Type B pancreatic cell (in vitro differentiated cells): ENCODE measurements at regions not wholly inside any gene's neighbourhood (a gene's known extent, or its start where the extent isn't known, plus 50 kb on each side); places are given as distances from the start of the nearest gene placed in this dataset.
A peak's percentile ranks its signal among the peaks of the same experiment; 100 is the strongest.
"Not testable (repeated sequence)": the region's sequence is repeated elsewhere in the genome, so short reads cannot be mapped to it uniquely, and the experiment has no call there.

Experiments used
- DNase-seq: peaks from one replicate; pipeline ENCODE4 v3.0.0; 2021; ENCODE audit warnings: mixed read lengths; ENCODE audit not compliant: unreplicated experiment; ENCODE audit errors: extremely low spot score
- H3K27ac Mint-ChIP-seq: 2 replicates; pipeline ENCODE4 v1.8.0; 2021; ENCODE audit warnings: mild to moderate bottlenecking, mixed read lengths
- H3K27me3 Mint-ChIP-seq: 2 replicates; pipeline ENCODE4 v1.8.0; 2021; ENCODE audit warnings: mixed read lengths
- H3K36me3 Mint-ChIP-seq: 2 replicates; pipeline ENCODE4 v1.8.0; 2021; ENCODE audit warnings: mixed read lengths
- H3K4me1 Mint-ChIP-seq: one replicate; pipeline ENCODE4 v1.8.0; 2021; ENCODE audit warnings: mixed read lengths; ENCODE audit not compliant: unreplicated experiment
- H3K4me3 Mint-ChIP-seq: 2 replicates; pipeline ENCODE4 v1.8.0; 2021; ENCODE audit warnings: mild to moderate bottlenecking, mixed read lengths
- H3K9me3 Mint-ChIP-seq: 2 replicates; pipeline ENCODE4 v1.8.0; 2021; ENCODE audit warnings: mixed read lengths
- TF ChIP-seq, protein P1 (sequence below): fragments of 200-600 bp; sonication (generic); conservative IDR thresholded peaks from 2 replicates; pipeline ENCODE4 v1.5.0; 2021; ENCODE audit warnings: antibody characterized with exemption, mild to moderate bottlenecking

GRCh38 chr1:143720087-143721023, 251.4 kb downstream of the FAM72C start:
- H3K27me3 Mint-ChIP-seq: no peaks in the 10 kb centered on the region
- peak overlapping the region; percentile 97 for H3K27ac Mint-ChIP-seq
- peak overlapping the region; percentile 80 for H3K4me3 Mint-ChIP-seq
- no peak for DNase-seq
- no peaks in the 10 kb centered on the region for H3K9me3 Mint-ChIP-seq
- TF ChIP-seq, protein P1, sequence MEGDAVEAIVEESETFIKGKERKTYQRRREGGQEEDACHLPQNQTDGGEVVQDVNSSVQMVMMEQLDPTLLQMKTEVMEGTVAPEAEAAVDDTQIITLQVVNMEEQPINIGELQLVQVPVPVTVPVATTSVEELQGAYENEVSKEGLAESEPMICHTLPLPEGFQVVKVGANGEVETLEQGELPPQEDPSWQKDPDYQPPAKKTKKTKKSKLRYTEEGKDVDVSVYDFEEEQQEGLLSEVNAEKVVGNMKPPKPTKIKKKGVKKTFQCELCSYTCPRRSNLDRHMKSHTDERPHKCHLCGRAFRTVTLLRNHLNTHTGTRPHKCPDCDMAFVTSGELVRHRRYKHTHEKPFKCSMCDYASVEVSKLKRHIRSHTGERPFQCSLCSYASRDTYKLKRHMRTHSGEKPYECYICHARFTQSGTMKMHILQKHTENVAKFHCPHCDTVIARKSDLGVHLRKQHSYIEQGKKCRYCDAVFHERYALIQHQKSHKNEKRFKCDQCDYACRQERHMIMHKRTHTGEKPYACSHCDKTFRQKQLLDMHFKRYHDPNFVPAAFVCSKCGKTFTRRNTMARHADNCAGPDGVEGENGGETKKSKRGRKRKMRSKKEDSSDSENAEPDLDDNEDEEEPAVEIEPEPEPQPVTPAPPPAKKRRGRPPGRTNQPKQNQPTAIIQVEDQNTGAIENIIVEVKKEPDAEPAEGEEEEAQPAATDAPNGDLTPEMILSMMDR: no peak
- H3K4me1 Mint-ChIP-seq: no peaks in the 10 kb centered on the region
- no peaks in the 10 kb centered on the region for H3K36me3 Mint-ChIP-seq

GRCh38 chr1:143718524-143718923, 253.3 kb downstream of the FAM72C start:
- Mint-ChIP-seq H3K27ac (no peak overlapping the region), H3K9me3 (no peaks in the 10 kb centered on the region)

DNA sequence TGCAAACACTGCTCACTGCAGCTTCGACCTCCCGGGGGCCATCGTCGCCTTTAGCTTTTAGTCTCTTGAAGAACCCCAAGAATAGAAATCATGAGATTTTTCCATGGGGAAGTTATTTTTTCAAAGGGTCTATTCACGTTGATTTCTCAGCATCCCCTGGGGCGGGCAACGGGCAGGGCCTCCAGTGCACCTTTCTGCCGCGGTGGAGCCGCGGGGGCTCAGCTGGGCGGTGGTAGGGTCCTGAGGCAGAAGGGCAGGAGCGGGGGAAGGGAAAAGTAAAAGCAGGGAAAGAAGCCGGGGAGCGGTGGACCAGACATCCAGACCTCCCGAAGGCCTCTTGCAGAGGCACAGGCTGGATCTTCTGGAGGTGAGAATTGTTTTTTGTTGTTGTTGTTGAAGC, 253.8 kb downstream of the FAM72C start:
- Mint-ChIP-seq H3K4me3 (no peak overlapping the region), H3K4me1 (no peaks in the 10 kb centered on the region), H3K36me3 (no peaks in the 10 kb centered on the region), H3K27ac (no peak overlapping the region), H3K9me3 (no peaks in the 10 kb centered on the region), H3K27me3 (no peaks in the 10 kb centered on the region)
- DNase-seq: no peak
- TF ChIP-seq, protein P1: no peak

More at GRCh38 chr1:143718524-143718923, 253.3 kb downstream of the FAM72C start:
- Mint-ChIP-seq H3K4me3 (no peak overlapping the region), H3K4me1 (no peaks in the 10 kb centered on the region), H3K27me3 (no peaks in the 10 kb centered on the region), H3K36me3 (no peaks in the 10 kb centered on the region)
- TF ChIP-seq, protein P1: no peak
- no peak for DNase-seq

DNA sequence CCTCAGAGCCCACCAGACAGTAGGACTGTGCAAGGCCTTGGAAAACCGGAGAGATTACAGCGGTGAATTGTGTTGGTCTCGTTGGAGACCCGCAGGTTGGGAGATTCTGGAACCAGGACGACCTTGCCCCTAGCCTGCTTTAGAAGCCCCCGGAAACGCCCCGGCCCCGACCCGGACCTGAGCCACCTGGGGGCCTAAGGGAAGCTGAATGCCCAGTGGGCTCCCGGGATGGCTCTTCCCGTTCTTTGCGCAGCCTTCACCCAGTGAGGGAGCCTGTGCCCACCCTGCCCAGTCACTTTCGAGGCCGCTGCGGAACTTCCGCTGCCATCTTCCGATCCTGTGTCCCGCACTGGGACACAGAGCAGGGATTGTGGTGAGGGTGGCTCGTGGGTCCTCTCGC, 254.4 kb downstream of the FAM72C start:
- H3K9me3 Mint-ChIP-seq: no peaks in the 10 kb centered on the region
- TF ChIP-seq, protein P1: no peak
- H3K4me1 Mint-ChIP-seq: no peaks in the 10 kb centered on the region
- H3K27ac Mint-ChIP-seq: no peak overlapping the region
- no peak for DNase-seq
- H3K4me3 Mint-ChIP-seq: no peak overlapping the region
- H3K27me3 Mint-ChIP-seq: no peaks in the 10 kb centered on the region
- H3K36me3 Mint-ChIP-seq: no peaks in the 10 kb centered on the region

- not testable (repeated sequence) for DNase-seq, H3K27me3 Mint-ChIP-seq, H3K27ac Mint-ChIP-seq, H3K4me1 Mint-ChIP-seq, H3K9me3 Mint-ChIP-seq, H3K4me3 Mint-ChIP-seq, H3K36me3 Mint-ChIP-seq
Measured at GRCh38 chr1:143714913-143715312, 256.9 kb downstream of the FAM72C start.

GRCh38 chr1:143709606-143710259, 262.1 kb downstream of the FAM72C start:
- not testable (repeated sequence) for H3K4me1 Mint-ChIP-seq, H3K27ac Mint-ChIP-seq, H3K9me3 Mint-ChIP-seq, H3K4me3 Mint-ChIP-seq, DNase-seq, H3K36me3 Mint-ChIP-seq, H3K27me3 Mint-ChIP-seq
- TF ChIP-seq, protein P1: peak; percentile 49

DNA sequence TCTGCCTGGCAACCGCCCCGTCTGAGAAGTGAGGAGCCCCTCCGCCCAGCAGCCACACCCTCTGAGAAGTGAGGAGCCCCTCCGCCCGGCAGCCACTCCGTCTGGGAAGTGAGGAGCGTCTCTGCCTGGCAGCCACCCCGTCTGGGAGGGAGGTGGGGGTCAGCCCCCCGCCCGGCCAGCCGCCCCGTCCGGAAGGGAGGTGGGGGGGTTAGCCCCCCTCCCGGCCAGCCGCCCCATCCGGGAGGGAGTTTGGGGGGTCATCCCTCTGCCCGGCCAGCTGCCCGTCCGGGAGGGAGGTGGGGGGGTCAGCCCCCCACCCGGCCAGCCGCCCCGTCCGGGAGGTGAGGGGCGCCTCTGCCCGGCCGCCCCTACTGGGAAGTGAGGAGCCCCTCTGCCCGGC, 269.0 kb downstream of the FAM72C start:
- H3K27me3 Mint-ChIP-seq, H3K27ac Mint-ChIP-seq, H3K4me1 Mint-ChIP-seq, H3K4me3 Mint-ChIP-seq, DNase-seq, H3K36me3 Mint-ChIP-seq: not testable (repeated sequence)
- H3K9me3 Mint-ChIP-seq: peaks cover 10% of the 10 kb centered on the region
